ENCODE measurements at regions not wholly inside any gene's neighbourhood (a gene's known extent, or its start where the extent isn't known, plus 50 kb on each side); places are given as distances from the start of the nearest gene placed in this dataset.

GRCh38 chr9:89838621-89839020 lies 233.8 kb downstream of the GADD45G start:
- H3K27me3 ChIP-seq (replicated peaks), result no peaks in the 10 kb centered on the region
- H3K4me3 ChIP-seq (ENCODE audit: low read depth, low read length), result no peak overlapping the region
- no peaks in the 10 kb centered on the region for H3K36me3 ChIP-seq (replicated peaks)
- no peak for DNase-seq
- TF ChIP-seq CTCF (IDR thresholded peaks at IDR 0.05; ENCODE audit: low read depth, low read length, missing control alignments), result no peak
- no peak overlapping the region for H3K27ac ChIP-seq
- in situ Hi-C loops (cut with HindIII; ENCODE audit: low pct_ligation_motif_present, low sequenced_read_pairs), result no loop called here

GRCh38 chr9:89839449-89839848 lies 234.6 kb downstream of the GADD45G start:
- no peak overlapping the region for H3K27ac ChIP-seq
- no peak for DNase-seq
- no peaks in the 10 kb centered on the region for H3K36me3 ChIP-seq (replicated peaks)
- in situ Hi-C loops (cut with HindIII; ENCODE audit: low pct_ligation_motif_present, low sequenced_read_pairs), result no loop called here
- H3K4me3 ChIP-seq (ENCODE audit: low read depth, low read length), result no peak overlapping the region
- no peaks in the 10 kb centered on the region for H3K27me3 ChIP-seq (replicated peaks)
- TF ChIP-seq CTCF (IDR thresholded peaks at IDR 0.05; ENCODE audit: low read depth, low read length, missing control alignments), result no peak

GRCh38 chr9:89839952-89840351 lies 235.1 kb downstream of the GADD45G start:
- Histone ChIP-seq H3K36me3 (replicated peaks) (no peaks in the 10 kb centered on the region), H3K27me3 (replicated peaks) (no peaks in the 10 kb centered on the region), H3K4me3 (ENCODE audit: low read depth, low read length) (no peak overlapping the region), H3K27ac (no peak overlapping the region)
- in situ Hi-C loops (cut with HindIII; ENCODE audit: low pct_ligation_motif_present, low sequenced_read_pairs), result no loop called here
- no peak for TF ChIP-seq CTCF (IDR thresholded peaks at IDR 0.05; ENCODE audit: low read depth, low read length, missing control alignments)
- no peak for DNase-seq

GRCh38 chr9:89841456-89841855 lies 236.6 kb downstream of the GADD45G start:
- Histone ChIP-seq H3K27ac (no peak overlapping the region), H3K27me3 (replicated peaks) (no peaks in the 10 kb centered on the region), H3K4me3 (ENCODE audit: low read depth, low read length) (no peak overlapping the region), H3K36me3 (replicated peaks) (no peaks in the 10 kb centered on the region)
- DNase-seq, result no peak
- no peak for TF ChIP-seq CTCF (IDR thresholded peaks at IDR 0.05; ENCODE audit: low read depth, low read length, missing control alignments)
- in situ Hi-C loops (cut with HindIII; ENCODE audit: low pct_ligation_motif_present, low sequenced_read_pairs), result no loop called here

- DNase-seq, result no peak
- in situ Hi-C loops (cut with HindIII; ENCODE audit: low pct_ligation_motif_present, low sequenced_read_pairs), result no loop called here
- Histone ChIP-seq H3K27me3 (replicated peaks) (no peaks in the 10 kb centered on the region), H3K36me3 (replicated peaks) (no peaks in the 10 kb centered on the region), H3K4me3 (ENCODE audit: low read depth, low read length) (no peak overlapping the region), H3K27ac (no peak overlapping the region)
- no peak for TF ChIP-seq CTCF (IDR thresholded peaks at IDR 0.05; ENCODE audit: low read depth, low read length, missing control alignments)
These were observed 237.5 kb downstream of the GADD45G start for GRCh38 chr9:89842267-89842768.

- Histone ChIP-seq H3K36me3 (replicated peaks) (no peaks in the 10 kb centered on the region), H3K27ac (no peak overlapping the region), H3K4me3 (ENCODE audit: low read depth, low read length) (no peak overlapping the region), H3K27me3 (replicated peaks) (no peaks in the 10 kb centered on the region)
- TF ChIP-seq CTCF (IDR thresholded peaks at IDR 0.05; ENCODE audit: low read depth, low read length, missing control alignments), result no peak
- in situ Hi-C loops (cut with HindIII; ENCODE audit: low pct_ligation_motif_present, low sequenced_read_pairs), result no loop called here
- DNase-seq, result no peak
These were observed 238.3 kb downstream of the GADD45G start for GRCh38 chr9:89843074-89843473.

All from brain microvascular endothelial cell (primary cell).